GM23338 (cell line): ENCODE measurements at regions not wholly inside any gene's neighbourhood (a gene's known extent, or its start where the extent isn't known, plus 50 kb on each side); places are given as distances from the start of the nearest gene placed in this dataset.

Experiments used
- ATAC-seq: fragments of 200-7000 bp; cut with Tn5 transposase; 3 replicates; pipeline ENCODE4 v1.9.1; 2020
- DNase-seq: peaks from one replicate; pipeline ENCODE4 v3.0.0-alpha.2; 2015; ENCODE audit warnings: low spot score
- H2AFZ ChIP-seq: fragments of 200-600 bp; sonication (generic); 2 replicates; pipeline ENCODE4 v1.8.0; 2016; ENCODE audit warnings: antibody characterized with exemption, mild to moderate bottlenecking, moderate library complexity
- H3F3A ChIP-seq: fragments of 200-600 bp; sonication (generic); replicated peaks from 2 replicates; pipeline ENCODE4 v1.8.0; 2017; ENCODE audit warnings: antibody characterized with exemption, mixed run types, low read depth
- H3K27ac ChIP-seq: fragments of 200-600 bp; sonication (generic); 2 replicates; pipeline ENCODE4 v1.6.1; 2016; ENCODE audit warnings: low read depth
- H3K27me3 ChIP-seq: fragments of 200-600 bp; sonication (generic); 2 replicates; pipeline ENCODE4 v1.8.0; 2016; ENCODE audit warnings: mild to moderate bottlenecking, mixed run types, moderate library complexity; ENCODE audit not compliant: insufficient read depth
- H3K36me3 ChIP-seq: fragments of 200-600 bp; sonication (generic); 2 replicates; pipeline ENCODE4 v1.8.0; 2016; ENCODE audit warnings: mild to moderate bottlenecking; ENCODE audit not compliant: insufficient read depth
- H3K4me1 ChIP-seq: fragments of 200-600 bp; sonication (generic); 2 replicates; pipeline ENCODE4 v1.8.0; 2016; ENCODE audit warnings: mild to moderate bottlenecking, moderate library complexity; ENCODE audit not compliant: insufficient read depth
- H3K4me2 ChIP-seq: fragments of 200-600 bp; sonication (generic); 2 replicates; pipeline ENCODE4 v1.7.1; 2017; ENCODE audit warnings: mixed run types
- H3K4me3 ChIP-seq: fragments of 200-600 bp; sonication (generic); 2 replicates; pipeline ENCODE4 v1.6.1; 2016; ENCODE audit warnings: mixed run types
- H3K79me2 ChIP-seq: fragments of 200-600 bp; sonication (generic); replicated peaks from 2 replicates; pipeline ENCODE4 v1.8.0; 2017; ENCODE audit warnings: mild to moderate bottlenecking; ENCODE audit not compliant: insufficient read depth
- H3K9me2 ChIP-seq: fragments of 200-600 bp; sonication (generic); 2 replicates; pipeline ENCODE4 v1.8.0; 2017; ENCODE audit not compliant: insufficient read depth
- H4K20me1 ChIP-seq: fragments of 200-600 bp; sonication (generic); replicated peaks from 2 replicates; pipeline ENCODE4 v1.8.0; 2017; ENCODE audit warnings: mild to moderate bottlenecking; ENCODE audit not compliant: insufficient read depth
- H3K27ac Mint-ChIP-seq: 2 replicates; pipeline ENCODE4 v1.8.0; 2020; ENCODE audit warnings: inconsistent platforms, mild to moderate bottlenecking, moderate library complexity, mixed read lengths
- H3K27me3 Mint-ChIP-seq: 3 replicates; pipeline ENCODE4 v1.8.0; 2022; ENCODE audit warnings: low read depth, mild to moderate bottlenecking, moderate library complexity, mixed read lengths, inconsistent platforms; ENCODE audit not compliant: insufficient read depth, poor library complexity
- H3K36me3 Mint-ChIP-seq: 3 replicates; pipeline ENCODE4 v1.8.0; 2021; ENCODE audit warnings: low read depth, mild to moderate bottlenecking, inconsistent platforms, moderate library complexity, mixed read lengths
- H3K4me1 Mint-ChIP-seq: 3 replicates; pipeline ENCODE4 v1.8.0; 2020; ENCODE audit warnings: mild to moderate bottlenecking, inconsistent platforms, mixed read lengths
- H3K4me3 Mint-ChIP-seq: 3 replicates; pipeline ENCODE4 v1.8.0; 2021; ENCODE audit warnings: moderate library complexity, mild to moderate bottlenecking, inconsistent platforms, mixed read lengths
- H3K9me3 Mint-ChIP-seq: 3 replicates; pipeline ENCODE4 v1.8.0; 2020; ENCODE audit warnings: moderate library complexity, mild to moderate bottlenecking, inconsistent platforms, mixed read lengths
- ETS1 ChIP-seq: IDR thresholded peaks from 2 replicates; pipeline ENCODE4 v1.6.1; 2016; ENCODE audit warnings: antibody characterized with exemption
- EZH2phosphoT487 ChIP-seq: fragments of 200-600 bp; sonication (generic); IDR thresholded peaks from one replicate; pipeline ENCODE4 v1.8.1; 2018; ENCODE audit warnings: antibody characterized with exemption; ENCODE audit not compliant: unreplicated experiment
- STAT1 ChIP-seq: IDR thresholded peaks from one replicate; pipeline ENCODE4 v1.6.1; 2016; ENCODE audit warnings: antibody characterized with exemption; ENCODE audit not compliant: unreplicated experiment
- ZNF462 ChIP-seq: fragments of 250-450 bp; sonication (Bioruptor Pico); IDR thresholded peaks from 2 replicates; pipeline ENCODE4 v1.5.0; 2020; ENCODE audit warnings: mild to moderate bottlenecking, moderate library complexity

DNA sequence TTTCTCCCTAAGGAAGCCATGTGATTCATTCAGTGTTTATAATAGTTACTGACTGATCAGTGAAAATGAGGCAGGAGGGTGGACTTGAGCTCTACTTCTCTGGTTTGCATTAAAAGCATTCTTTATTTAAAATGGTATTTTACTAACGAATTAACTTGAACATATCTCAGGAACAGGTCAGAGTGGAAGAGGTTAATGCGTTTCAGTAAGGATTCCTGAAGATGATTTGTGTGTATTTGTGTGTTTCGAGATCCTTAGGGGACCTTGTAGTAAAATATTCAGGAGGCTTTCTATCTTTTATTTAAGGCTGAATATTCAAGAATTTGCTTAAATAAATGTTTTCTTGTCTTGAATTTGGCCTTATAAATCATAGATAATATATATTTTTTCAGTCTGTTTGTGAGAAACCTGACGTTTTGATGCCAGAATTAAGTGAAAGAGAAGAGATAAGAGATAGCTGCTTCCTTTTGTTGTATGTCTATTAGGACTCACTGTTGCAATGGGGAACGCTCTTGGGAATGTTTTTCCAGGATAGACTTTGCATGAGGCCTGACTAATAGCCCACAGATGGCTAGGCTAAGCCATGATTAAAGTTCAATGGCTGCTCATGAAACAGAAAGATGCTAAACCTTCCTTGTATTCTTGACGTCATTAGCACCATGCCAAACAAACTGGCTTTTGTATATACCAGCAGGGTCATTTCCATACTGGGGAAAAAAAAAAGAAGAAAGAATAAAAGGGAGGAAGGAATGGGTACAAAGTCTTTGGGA lies 93.8 kb upstream of the MTPN start:
- Mint-ChIP-seq H3K36me3 (no peaks in the 10 kb centered on the region), H3K4me3 (no peak overlapping the region), H3K9me3 (no peaks in the 10 kb centered on the region), H3K4me1 (peaks cover 2% of the 10 kb centered on the region; the same call in 2 of the 3 replicates), H3K27me3 (no peaks in the 10 kb centered on the region), H3K27ac (no peak overlapping the region)
- Histone ChIP-seq H3K36me3 (no peaks in the 10 kb centered on the region), H3F3A (no peaks in the 10 kb centered on the region), H3K79me2 (no peaks in the 10 kb centered on the region), H3K27ac (no peak overlapping the region), H3K4me2 (no peak overlapping the region), H3K4me1 (no peaks in the 10 kb centered on the region), H3K27me3 (no peaks in the 10 kb centered on the region), H4K20me1 (no peaks in the 10 kb centered on the region), H3K4me3 (no peak overlapping the region), H3K9me2 (no peaks in the 10 kb centered on the region; the same call in 1 of the 2 replicates), H2AFZ (no peak overlapping the region)
- DNase-seq: no peak
- TF ChIP-seq EZH2phosphoT487: no peak
- no peak for TF ChIP-seq STAT1
- TF ChIP-seq ETS1: no peak
- TF ChIP-seq ZNF462 (CRISPR knock-in tag): no peak
- no peak for ATAC-seq
